ENCODE measurements at regions not wholly inside any gene's neighbourhood (a gene's known extent, or its start where the extent isn't known, plus 50 kb on each side); places are given as distances from the start of the nearest gene placed in this dataset.

GRCh38 chr1:213647864-213648650, 339.7 kb upstream of the PROX1 start:
- Mint-ChIP-seq H3K9me3 (peaks cover 50% of the 10 kb centered on the region), H3K27me3 (ENCODE audit: insufficient read depth) (peaks cover 2% of the 10 kb centered on the region), H3K27ac (no peak overlapping the region), H3K36me3 (ENCODE audit: low read depth) (no peaks in the 10 kb centered on the region), H3K4me1 (ENCODE audit: low read depth) (no peaks in the 10 kb centered on the region), H3K4me3 (no peak overlapping the region)
- TF ChIP-seq CTCF (IDR thresholded peaks at IDR 0.05): no peak
- DNase-seq: no peak

GRCh38 chr1:213649373-213649772, 338.4 kb upstream of the PROX1 start:
- Mint-ChIP-seq H3K4me1 (ENCODE audit: low read depth) (no peaks in the 10 kb centered on the region), H3K27me3 (ENCODE audit: insufficient read depth) (peaks cover 2% of the 10 kb centered on the region), H3K36me3 (ENCODE audit: low read depth) (no peaks in the 10 kb centered on the region), H3K27ac (no peak overlapping the region), H3K4me3 (no peak overlapping the region), H3K9me3 (peaks cover 54% of the 10 kb centered on the region)
- DNase-seq: no peak
- no peak for TF ChIP-seq CTCF (IDR thresholded peaks at IDR 0.05)

GRCh38 chr1:213650603-213651002, 337.2 kb upstream of the PROX1 start:
- H3K4me3 Mint-ChIP-seq: no peak overlapping the region
- TF ChIP-seq CTCF (IDR thresholded peaks at IDR 0.05): no peak
- peaks cover 41% of the 10 kb centered on the region for H3K9me3 Mint-ChIP-seq
- H3K27me3 Mint-ChIP-seq (ENCODE audit: insufficient read depth): peaks cover 2% of the 10 kb centered on the region
- DNase-seq: no peak
- no peaks in the 10 kb centered on the region for H3K36me3 Mint-ChIP-seq (ENCODE audit: low read depth)
- no peak overlapping the region for H3K27ac Mint-ChIP-seq
- no peaks in the 10 kb centered on the region for H3K4me1 Mint-ChIP-seq (ENCODE audit: low read depth)

GRCh38 chr1:213651077-213651476, 336.7 kb upstream of the PROX1 start:
- TF ChIP-seq CTCF (IDR thresholded peaks at IDR 0.05): no peak
- no peak overlapping the region for H3K27ac Mint-ChIP-seq
- H3K4me3 Mint-ChIP-seq: no peak overlapping the region
- H3K27me3 Mint-ChIP-seq (ENCODE audit: insufficient read depth): peaks cover 2% of the 10 kb centered on the region
- H3K36me3 Mint-ChIP-seq (ENCODE audit: low read depth): no peaks in the 10 kb centered on the region
- peaks cover 37% of the 10 kb centered on the region for H3K9me3 Mint-ChIP-seq
- H3K4me1 Mint-ChIP-seq (ENCODE audit: low read depth): no peaks in the 10 kb centered on the region
- DNase-seq: no peak

- Mint-ChIP-seq H3K9me3 (peaks cover 34% of the 10 kb centered on the region), H3K27ac (no peak overlapping the region), H3K36me3 (ENCODE audit: low read depth) (no peaks in the 10 kb centered on the region), H3K27me3 (ENCODE audit: insufficient read depth) (peaks cover 2% of the 10 kb centered on the region), H3K4me3 (no peak overlapping the region), H3K4me1 (ENCODE audit: low read depth) (no peaks in the 10 kb centered on the region)
- no peak for TF ChIP-seq CTCF (IDR thresholded peaks at IDR 0.05)
- no peak for DNase-seq
Measured at GRCh38 chr1:213652109-213652508, 335.7 kb upstream of the PROX1 start.

Data from HFFc6 (cell line).